IMR-90 (cell line): ENCODE measurements at regions not wholly inside any gene's neighbourhood (a gene's known extent, or its start where the extent isn't known, plus 50 kb on each side); places are given as distances from the start of the nearest gene placed in this dataset.

Source experiments
- ATAC-seq: fragments of 200-7000 bp; cut with Tn5 transposase; 2 replicates; pipeline ENCODE4 v1.9.1; 2020; ENCODE audit warnings: low read depth, mild to moderate bottlenecking, moderate library complexity
- BruUV-seq: library from RNA; stranded (reverse); fragments of 400-500 nt; replicated peaks from 2 replicates; lab custom pipeline; 2021; lab: Mats Ljungman, UMichigan
- CTCF ChIA-PET: fragments of 300-600 bp; formaldehyde crosslinking; extraction: SDS; loops from one replicate; lab custom pipeline; 2021; ENCODE audit warnings: antibody characterized with exemption; lab: Yijun Ruan, JAX
- POLR2A ChIA-PET: fragments of 300-600 bp; sonication (Branson Sonifier 250); formaldehyde crosslinking; loops from one replicate; lab custom pipeline; 2022; ENCODE audit warnings: antibody characterized with exemption; ENCODE audit not compliant: unreplicated experiment; lab: Charles Lee
- DNase-seq: peaks from one replicate; pipeline ENCODE4 v3.0.0; 2013
- H2AFZ ChIP-seq: replicated peaks from 2 replicates; pipeline ENCODE3; 2013; ENCODE audit warnings: low read length, mild to moderate bottlenecking; ENCODE audit not compliant: poor library complexity
- H2AK5ac ChIP-seq: 2 replicates; pipeline ENCODE4 v1.6.1; 2013; ENCODE audit warnings: low read depth, low read length, inconsistent platforms
- H2AK9ac ChIP-seq: replicated peaks from 2 replicates; pipeline ENCODE3; 2013; ENCODE audit warnings: mild to moderate bottlenecking, low read depth, low read length, moderate library complexity; ENCODE audit not compliant: poor library complexity
- H2BK120ac ChIP-seq: 2 replicates; pipeline ENCODE4 v1.6.1; 2013; ENCODE audit warnings: low read depth, low read length, inconsistent platforms
- H2BK15ac ChIP-seq: 3 replicates; pipeline ENCODE4 v1.6.1; 2013; ENCODE audit warnings: low read depth, low read length, inconsistent platforms
- H2BK20ac ChIP-seq: 2 replicates; pipeline ENCODE4 v1.6.1; 2013; ENCODE audit warnings: low read depth, mild to moderate bottlenecking, inconsistent platforms, low read length, moderate library complexity
- H2BK5ac ChIP-seq: 2 replicates; pipeline ENCODE4 v1.6.1; 2013; ENCODE audit warnings: mild to moderate bottlenecking, low read depth, low read length, inconsistent platforms; ENCODE audit not compliant: poor library complexity, severe bottlenecking
- H3K14ac ChIP-seq: replicated peaks from 2 replicates; pipeline ENCODE4 v1.6.1; 2013; ENCODE audit warnings: low read depth, low read length, inconsistent platforms
- H3K18ac ChIP-seq: 2 replicates; pipeline ENCODE4 v1.6.1; 2013; ENCODE audit warnings: low read depth, low read length, control low read depth
- H3K23ac ChIP-seq: 2 replicates; pipeline ENCODE4 v1.6.1; 2013; ENCODE audit warnings: low read depth, low read length, inconsistent platforms
- H3K27ac ChIP-seq: 2 replicates; pipeline ENCODE4 v1.5.1; 2013; ENCODE audit warnings: mild to moderate bottlenecking, control low read depth, low read length; ENCODE audit not compliant: insufficient read depth
- H3K27me3 ChIP-seq: 2 replicates; pipeline ENCODE4 v1.6.1; 2013; ENCODE audit warnings: low read length; ENCODE audit not compliant: control insufficient read depth, insufficient read depth
- H3K36me3 ChIP-seq: 2 replicates; pipeline ENCODE4 v1.6.1; 2013; ENCODE audit warnings: low read length, mixed read lengths; ENCODE audit not compliant: control insufficient read depth, insufficient read depth
- H3K4ac ChIP-seq: 2 replicates; pipeline ENCODE4 v1.6.1; 2013; ENCODE audit warnings: low read depth, low read length, inconsistent platforms
- H3K4me1 ChIP-seq: 2 replicates; pipeline ENCODE4 v1.6.1; 2013; ENCODE audit warnings: low read length, mixed read lengths; ENCODE audit not compliant: control insufficient read depth, insufficient read depth
- H3K4me2 ChIP-seq: 2 replicates; pipeline ENCODE4 v1.6.1; 2013; ENCODE audit warnings: low read depth, mild to moderate bottlenecking, control low read depth, low read length, moderate library complexity
- H3K4me3 ChIP-seq: 2 replicates; pipeline ENCODE4 v1.5.1; 2013; ENCODE audit warnings: low read depth, mild to moderate bottlenecking, control low read depth, low read length, moderate library complexity; ENCODE audit not compliant: insufficient read depth
- H3K56ac ChIP-seq: 2 replicates; pipeline ENCODE4 v1.6.1; 2013; ENCODE audit warnings: low read length, inconsistent platforms; ENCODE audit not compliant: insufficient read depth; ENCODE audit errors: extremely low read depth
- H3K79me1 ChIP-seq, 2 experiments: 2 replicates each; pipeline ENCODE4 v1.6.1; 2013; ENCODE audit warnings: low read length in 2 of 2, inconsistent platforms in 1 of 2, low read depth in 1 of 2
- H3K9ac ChIP-seq: 2 replicates; pipeline ENCODE4 v1.6.1; 2013; ENCODE audit warnings: low read depth, low read length, control low read depth
- H3K9me1 ChIP-seq: 2 replicates; pipeline ENCODE4 v1.6.1; 2013; ENCODE audit warnings: low read length, inconsistent platforms; ENCODE audit not compliant: insufficient read depth
- H3K9me3 ChIP-seq: 2 replicates; pipeline ENCODE4 v1.6.1; 2013; ENCODE audit warnings: low read length; ENCODE audit not compliant: control insufficient read depth, insufficient read depth
- H4K20me1 ChIP-seq: 2 replicates; pipeline ENCODE4 v1.6.1; 2013; ENCODE audit warnings: low read length, inconsistent platforms; ENCODE audit not compliant: insufficient read depth
- H4K5ac ChIP-seq: 2 replicates; pipeline ENCODE4 v1.6.1; 2013; ENCODE audit warnings: mild to moderate bottlenecking, low read depth, low read length, control low read depth
- H4K8ac ChIP-seq, 2 experiments: 2 replicates each; pipeline ENCODE4 v1.6.1; 2013; ENCODE audit warnings: low read depth in 2 of 2, low read length in 2 of 2, control low read depth in 1 of 2, inconsistent platforms in 1 of 2
- H4K91ac ChIP-seq: 2 replicates; pipeline ENCODE4 v1.6.1; 2013; ENCODE audit warnings: low read depth, low read length, inconsistent platforms; ENCODE audit not compliant: insufficient read depth
- CTCF ChIP-seq: conservative IDR thresholded peaks from 2 replicates; pipeline ENCODE4 v1.5.1; 2012; ENCODE audit warnings: mild to moderate bottlenecking, low read depth, low read length, improper control_type of control experiment
- ELK1 ChIP-seq: fragments of 150-350 bp; IDR thresholded peaks from 2 replicates; pipeline ENCODE4 v1.6.1; 2016; ENCODE audit warnings: low read depth, mild to moderate bottlenecking, low read length, moderate library complexity, borderline replicate concordance
- FOS ChIP-seq: fragments of 150-350 bp; IDR thresholded peaks from 2 replicates; pipeline ENCODE4 v1.6.1; 2016; ENCODE audit warnings: low read depth, low read length
- MAFK ChIP-seq: IDR thresholded peaks from 2 replicates; pipeline ENCODE4 v1.6.1; 2012; ENCODE audit warnings: low read depth, low read length, improper control_type of control experiment
- MAZ ChIP-seq: IDR thresholded peaks from 2 replicates; pipeline ENCODE4 v1.6.1; 2012; ENCODE audit warnings: low read depth, mild to moderate bottlenecking, low read length, improper control_type of control experiment, moderate library complexity, borderline replicate concordance
- NFE2L2 ChIP-seq: fragments of 150-350 bp; IDR thresholded peaks from 2 replicates; pipeline ENCODE4 v1.6.1; 2016; ENCODE audit warnings: low read depth, mild to moderate bottlenecking, low read length
- RAD21 ChIP-seq: IDR thresholded peaks from 2 replicates; pipeline ENCODE4 v1.6.1; 2012; ENCODE audit warnings: low read length, improper control_type of control experiment
- WGBS, 2 experiments: methylation state at CpG; one replicate each; pipeline versions ENCODE4 v1.1.5 to v1.1.7; 2013; ENCODE audit warnings: missing lambda C conversion rate in 2 of 2; ENCODE audit not compliant: insufficient read length in 1 of 2; ENCODE audit errors: extremely low coverage in 2 of 2; 5-methylcytosine and 5-hydroxymethylcytosine counted together
- dilution Hi-C: fragments of 300-500 bp; cut with HindIII; formaldehyde crosslinking; loops from one replicate; pipeline ENCODE4 v1.14.3; 2018; ENCODE audit warnings: low sequenced_read_pairs; ENCODE audit not compliant: unreplicated experiment
- in situ Hi-C: fragments of 300-500 bp; cut with MboI; formaldehyde crosslinking; loops from 3 replicates; pipeline ENCODE4 v1.14.3; 2019; ENCODE audit warnings: low sequenced_read_pairs, inconsistent platforms, mixed read lengths
- intact Hi-C: fragments of 100-400 bp; cut with micrococcal nuclease; formaldehyde crosslinking; loops from 2 replicates; pipeline ENCODE4 v1.10.0; 2022

- no TSS peak for BruUV-seq
- H2AK5ac ChIP-seq: no peak overlapping the region
- ChIA-PET CTCF (no interaction called here), POLR2A (interaction anchor here (0.6 kb wide), 1 partner anchor 661 kb away, joined by 8 read pairs; no protein-coding TSS in a partner anchor)
- peaks cover 12 to 30% of the 10 kb centered on the region in 2 experiments; a peak in 3 of 4 replicates for H3K79me1 ChIP-seq
- H2BK15ac ChIP-seq: no peak overlapping the region
- H3K56ac ChIP-seq: no peak overlapping the region
- no peak overlapping the region for H3K4ac ChIP-seq
- no peak overlapping the region for H4K5ac ChIP-seq
- no peak overlapping the region for H3K9ac ChIP-seq
- H2BK20ac ChIP-seq: no peak overlapping the region
- ATAC-seq (peak; percentile 78), DNase-seq (peak; percentile 75)
- H2BK5ac ChIP-seq: no peak overlapping the region
- H3K27me3 ChIP-seq: no peaks in the 10 kb centered on the region
- H4K8ac ChIP-seq: no peak overlapping the region
- H2BK120ac ChIP-seq: no peak overlapping the region
- no peaks in the 10 kb centered on the region for H4K20me1 ChIP-seq
- peak overlapping the region; percentile 90 for H3K4me2 ChIP-seq
- dilution Hi-C loops: no loop called here
- no CpG with 5 or more reads among the region's 2 CpGs for WGBS, 2 experiments
- H3K4me1 ChIP-seq: peaks cover 4% of the 10 kb centered on the region
- no peak for TF ChIP-seq RAD21
- peak; percentile 46; the same call in 1 of the 2 replicates for TF ChIP-seq FOS
- no peak for TF ChIP-seq MAFK
- no peak for TF ChIP-seq NFE2L2
- no peak for TF ChIP-seq ELK1
- no peak for TF ChIP-seq CTCF
- TF ChIP-seq MAZ: no peak
- intact Hi-C loops: no loop called here
- H3K9me1 ChIP-seq: no peaks in the 10 kb centered on the region
- no peak overlapping the region for H4K91ac ChIP-seq
- no peak overlapping the region for H3K14ac ChIP-seq
- no peak overlapping the region for H3K4me3 ChIP-seq
- no peak overlapping the region for H2AFZ ChIP-seq
- in situ Hi-C loops: no loop called here
- no peak overlapping the region for H3K27ac ChIP-seq
- no peak overlapping the region for H3K23ac ChIP-seq
- no peaks in the 10 kb centered on the region for H3K36me3 ChIP-seq
- peaks cover 3% of the 10 kb centered on the region for H3K9me3 ChIP-seq
- no peak overlapping the region for H3K18ac ChIP-seq
- no peak overlapping the region for H2AK9ac ChIP-seq
Observed at GRCh38 chr13:107421028-107421427, 794.3 kb downstream of the LIG4 start.
